ENCODE measurements at regions not wholly inside any gene's neighbourhood (a gene's known extent, or its start where the extent isn't known, plus 50 kb on each side); places are given as distances from the start of the nearest gene placed in this dataset.
"Not testable (repeated sequence)": the region's sequence is repeated elsewhere in the genome, so short reads cannot be mapped to it uniquely, and the experiment has no call there.

- Mint-ChIP-seq H3K4me3 (no peak overlapping the region), H3K9me3 (no peaks in the 10 kb centered on the region), H3K36me3 (ENCODE audit: low read depth) (no peaks in the 10 kb centered on the region), H3K27me3 (ENCODE audit: insufficient read depth) (peaks cover 11% of the 10 kb centered on the region), H3K27ac (no peak overlapping the region), H3K4me1 (no peaks in the 10 kb centered on the region)
- H3K4me1 ChIP-seq (ENCODE audit: control insufficient read depth, insufficient read depth, low read length), result no peaks in the 10 kb centered on the region
- H3K36me3 ChIP-seq (ENCODE audit: control insufficient read depth, insufficient read depth, low read length), result no peaks in the 10 kb centered on the region
- H3K27me3 ChIP-seq (ENCODE audit: control insufficient read depth, insufficient read depth, low read length, poor library complexity, severe bottlenecking), result peaks cover 16% of the 10 kb centered on the region
- no peak overlapping the region for H3K27ac ChIP-seq (ENCODE audit: low read depth, low read length)
- 90 to 93% methylated on average over 4 of the region's 4 CpGs for WGBS, 2 experiments (ENCODE audit: insufficient coverage in 1 of 2, insufficient read length in 1 of 2)
- no peak overlapping the region for H3K9ac ChIP-seq (ENCODE audit: extremely low read depth, low read length, poor library complexity, severe bottlenecking)
- H3K9me3 ChIP-seq (ENCODE audit: control insufficient read depth, low read length), result no peaks in the 10 kb centered on the region
- TF ChIP-seq CTCF (conservative IDR thresholded peaks at IDR 0.05), result no peak
- DNase-seq, result no peak
- H3K4me3 ChIP-seq (ENCODE audit: low read length), result no peak overlapping the region
Observed at GRCh38 chr16:79986352-79986751, 385.8 kb upstream of the MAF start.

- Histone ChIP-seq H3K27me3 (ENCODE audit: control insufficient read depth, insufficient read depth, low read length, poor library complexity, severe bottlenecking) (peaks cover 16% of the 10 kb centered on the region), H3K27ac (ENCODE audit: low read depth, low read length) (no peak overlapping the region), H3K36me3 (ENCODE audit: control insufficient read depth, insufficient read depth, low read length) (no peaks in the 10 kb centered on the region), H3K9me3 (ENCODE audit: control insufficient read depth, low read length) (no peaks in the 10 kb centered on the region), H3K4me3 (ENCODE audit: low read length) (no peak overlapping the region), H3K4me1 (ENCODE audit: control insufficient read depth, insufficient read depth, low read length) (no peaks in the 10 kb centered on the region), H3K9ac (ENCODE audit: extremely low read depth, low read length, poor library complexity, severe bottlenecking) (no peak overlapping the region)
- Mint-ChIP-seq H3K4me1 (no peaks in the 10 kb centered on the region), H3K36me3 (ENCODE audit: low read depth) (no peaks in the 10 kb centered on the region), H3K4me3 (no peak overlapping the region), H3K9me3 (no peaks in the 10 kb centered on the region), H3K27me3 (ENCODE audit: insufficient read depth) (peaks cover 8% of the 10 kb centered on the region), H3K27ac (no peak overlapping the region)
- no peak for TF ChIP-seq CTCF (conservative IDR thresholded peaks at IDR 0.05)
- WGBS, 2 experiments (ENCODE audit: insufficient coverage in 1 of 2, insufficient read length in 1 of 2), result 97 to 100% methylated on average over 1 to 3 of the region's 3 CpGs
- DNase-seq, result no peak
Observed at GRCh38 chr16:79985606-79986005, 385.1 kb upstream of the MAF start.

GRCh38 chr16:79984149-79984548 is 383.6 kb upstream of the MAF start:
- DNase-seq; H3K4me1 Mint-ChIP-seq; H3K36me3 Mint-ChIP-seq (ENCODE audit: low read depth): not testable (repeated sequence)

GRCh38 chr16:79982862-79983261 is 382.3 kb upstream of the MAF start:
- H3K27ac Mint-ChIP-seq, result no peak overlapping the region
- WGBS, 2 experiments (ENCODE audit: insufficient coverage in 1 of 2, insufficient read length in 1 of 2), result 86 to 89% methylated on average over 1 to 2 of the region's 2 CpGs
- H3K27me3 Mint-ChIP-seq (ENCODE audit: insufficient read depth), result peaks cover 16% of the 10 kb centered on the region

More at GRCh38 chr16:79984149-79984548, 383.6 kb upstream of the MAF start:
- H3K4me3 Mint-ChIP-seq; H3K4me1 ChIP-seq (ENCODE audit: control insufficient read depth, insufficient read depth, low read length); H3K9me3 ChIP-seq (ENCODE audit: control insufficient read depth, low read length); H3K27ac Mint-ChIP-seq; H3K27ac ChIP-seq (ENCODE audit: low read depth, low read length); H3K27me3 Mint-ChIP-seq (ENCODE audit: insufficient read depth); H3K9me3 Mint-ChIP-seq; H3K9ac ChIP-seq (ENCODE audit: extremely low read depth, low read length, poor library complexity, severe bottlenecking); H3K36me3 ChIP-seq (ENCODE audit: control insufficient read depth, insufficient read depth, low read length); H3K4me3 ChIP-seq (ENCODE audit: low read length): not testable (repeated sequence)
- 83 to 84% methylated on average over 2 of the region's 6 CpGs for WGBS, 2 experiments (ENCODE audit: insufficient coverage in 1 of 2, insufficient read length in 1 of 2)
- peaks cover 19% of the 10 kb centered on the region for H3K27me3 ChIP-seq (ENCODE audit: control insufficient read depth, insufficient read depth, low read length, poor library complexity, severe bottlenecking)

More at GRCh38 chr16:79982862-79983261, 382.3 kb upstream of the MAF start:
- Histone ChIP-seq H3K27ac (ENCODE audit: low read depth, low read length) (no peak overlapping the region), H3K9ac (ENCODE audit: extremely low read depth, low read length, poor library complexity, severe bottlenecking) (no peak overlapping the region), H3K9me3 (ENCODE audit: control insufficient read depth, low read length) (no peaks in the 10 kb centered on the region), H3K36me3 (ENCODE audit: control insufficient read depth, insufficient read depth, low read length) (no peaks in the 10 kb centered on the region), H3K27me3 (ENCODE audit: control insufficient read depth, insufficient read depth, low read length, poor library complexity, severe bottlenecking) (peaks cover 32% of the 10 kb centered on the region), H3K4me1 (ENCODE audit: control insufficient read depth, insufficient read depth, low read length) (no peaks in the 10 kb centered on the region), H3K4me3 (ENCODE audit: low read length) (no peak overlapping the region)
- H3K4me3 Mint-ChIP-seq, result no peak overlapping the region
- DNase-seq, result no peak
- no peaks in the 10 kb centered on the region for H3K4me1 Mint-ChIP-seq
- H3K36me3 Mint-ChIP-seq (ENCODE audit: low read depth), result no peaks in the 10 kb centered on the region
- H3K9me3 Mint-ChIP-seq, result no peaks in the 10 kb centered on the region
- no peak for TF ChIP-seq CTCF (conservative IDR thresholded peaks at IDR 0.05)
